ENCODE measurements at regions not wholly inside any gene's neighbourhood (a gene's known extent, or its start where the extent isn't known, plus 50 kb on each side); places are given as distances from the start of the nearest gene placed in this dataset.

GRCh38 chr7:119903085-119903484, 369.9 kb upstream of the KCND2 start:
- TF ChIP-seq CTCF (optimal IDR thresholded peaks at IDR 0.05 in 1 of 3, IDR thresholded peaks at IDR 0.05 in 1 of 3, conservative IDR thresholded peaks at IDR 0.05 in 1 of 3; ENCODE audit: extremely low read depth in 1 of 3, insufficient read depth in 2 of 3, low read length in 3 of 3) (no peak), EZH2 (IDR thresholded peaks at IDR 0.05; ENCODE audit: low read length) (no peak)

Measured in keratinocyte (primary cell).